DND-41 (cell line): ENCODE measurements at regions not wholly inside any gene's neighbourhood (a gene's known extent, or its start where the extent isn't known, plus 50 kb on each side); places are given as distances from the start of the nearest gene placed in this dataset.

Source experiments
- ATAC-seq: fragments of 200-7000 bp; cut with Tn5 transposase; 3 replicates; pipeline ENCODE4 v1.9.1; 2021; ENCODE audit warnings: low read depth; ENCODE audit not compliant: insufficient read depth
- DNase-seq: peaks from one replicate; pipeline ENCODE4 v3.0.0-alpha.2; 2020
- H2AFZ ChIP-seq: 2 replicates; pipeline ENCODE4 v1.6.0; 2012; ENCODE audit warnings: low read depth, low read length
- H3K27ac ChIP-seq: 2 replicates; pipeline ENCODE4 v1.5.1; 2012; ENCODE audit warnings: low read length, inconsistent platforms
- H3K27me3 ChIP-seq: fragments of 200-600 bp; sonication (generic); 2 replicates; pipeline ENCODE4 v1.6.0; 2012; ENCODE audit warnings: low read length, mild to moderate bottlenecking, inconsistent platforms; ENCODE audit not compliant: insufficient read depth, poor library complexity
- H3K36me3 ChIP-seq: 2 replicates; pipeline ENCODE4 v1.5.1; 2012; ENCODE audit warnings: low read length, inconsistent platforms; ENCODE audit not compliant: insufficient read depth
- H3K4me1 ChIP-seq: 2 replicates; pipeline ENCODE4 v1.5.1; 2012; ENCODE audit warnings: mild to moderate bottlenecking, low read length; ENCODE audit not compliant: insufficient read depth
- H3K4me2 ChIP-seq: 2 replicates; pipeline ENCODE4 v1.6.0; 2012; ENCODE audit warnings: mild to moderate bottlenecking, moderate library complexity, low read length, inconsistent platforms; ENCODE audit not compliant: insufficient read depth
- H3K4me3 ChIP-seq, 2 experiments: fragments of 200-600 bp in 1 of 2; shearing (Covaris generic) in 1 of 2; 2 replicates each; pipeline ENCODE4 v1.5.1; 2012 to 2016; ENCODE audit warnings: inconsistent platforms in 2 of 2, low read length in 2 of 2, mild to moderate bottlenecking in 2 of 2, low read depth in 1 of 2, moderate library complexity in 1 of 2
- H3K79me2 ChIP-seq: 2 replicates; pipeline ENCODE4 v1.6.0; 2012; ENCODE audit warnings: low read length, inconsistent platforms; ENCODE audit not compliant: insufficient read depth
- H3K9ac ChIP-seq: 2 replicates; pipeline ENCODE4 v1.6.0; 2012; ENCODE audit warnings: low read depth, mild to moderate bottlenecking, inconsistent platforms, low read length, moderate library complexity
- H3K9me3 ChIP-seq: 2 replicates; pipeline ENCODE4 v1.5.1; 2012; ENCODE audit warnings: low read length, moderate library complexity, mild to moderate bottlenecking, inconsistent platforms; ENCODE audit not compliant: insufficient read depth, severe bottlenecking
- H4K20me1 ChIP-seq: 2 replicates; pipeline ENCODE4 v1.6.0; 2012; ENCODE audit warnings: low read length; ENCODE audit not compliant: insufficient read depth
- EZH2 ChIP-seq: IDR thresholded peaks from 3 replicates; pipeline ENCODE4 v1.6.1; 2012; ENCODE audit warnings: borderline replicate concordance, low read depth, mild to moderate bottlenecking, moderate library complexity, low read length, inconsistent platforms; ENCODE audit not compliant: severe bottlenecking
- TF ChIP-seq, protein P1 (sequence below): IDR thresholded peaks from 2 replicates; pipeline ENCODE4 v1.5.1; 2012; ENCODE audit warnings: borderline replicate concordance, low read length, moderate library complexity, mild to moderate bottlenecking; ENCODE audit not compliant: poor library complexity, severe bottlenecking; ENCODE audit errors: extremely low read depth

DNA sequence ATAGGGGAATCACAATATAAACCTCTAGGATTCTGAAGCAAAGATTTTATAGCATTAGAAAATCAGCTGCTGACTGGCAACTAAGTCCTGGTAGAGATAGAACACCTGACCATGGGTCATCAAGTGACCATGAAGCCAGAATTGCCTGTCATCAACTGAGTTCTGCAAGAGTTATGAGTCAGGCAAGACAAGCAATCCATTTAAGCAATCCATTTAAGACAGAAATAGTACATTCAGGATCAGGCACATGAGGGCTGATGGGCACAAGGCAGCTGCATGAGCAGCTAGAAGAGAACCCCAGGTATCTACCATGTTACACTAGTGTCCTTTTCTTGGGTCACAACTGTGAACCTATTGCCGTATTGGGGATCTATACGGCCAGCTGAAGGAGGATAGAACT is 98.9 kb downstream of the SPRY1 start:
- ATAC-seq: no peak

DNA sequence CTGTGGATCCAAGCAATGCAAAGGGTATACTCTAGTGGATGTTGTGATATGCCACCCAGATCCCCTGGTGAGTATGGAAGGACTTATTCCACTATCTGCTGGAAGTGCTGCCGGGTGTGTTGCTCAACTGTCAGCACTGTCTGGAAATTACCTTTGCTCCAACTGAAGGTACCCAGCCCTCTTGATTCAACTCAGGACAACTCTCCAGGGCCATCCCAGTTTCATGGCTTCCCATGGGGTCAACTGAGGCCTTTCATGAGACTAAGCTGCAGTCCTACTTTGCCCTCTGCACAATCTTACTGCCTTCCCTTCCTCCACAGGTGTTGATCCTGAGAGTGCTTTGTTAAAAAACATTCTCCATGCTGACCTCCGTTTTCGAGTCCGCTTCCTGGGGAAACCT is 99.8 kb downstream of the SPRY1 start:
- Histone ChIP-seq H3K9me3 (no peaks in the 10 kb centered on the region), H3K4me3 (no peak overlapping the region), H4K20me1 (no peaks in the 10 kb centered on the region), H3K4me2 (no peak overlapping the region), H3K79me2 (no peaks in the 10 kb centered on the region), H3K4me1 (no peaks in the 10 kb centered on the region), H3K27ac (no peak overlapping the region), H3K36me3 (no peaks in the 10 kb centered on the region), H3K27me3 (no peaks in the 10 kb centered on the region), H2AFZ (no peak overlapping the region), H3K9ac (no peak overlapping the region)
- DNase-seq: no peak
- ATAC-seq: no peak
- TF ChIP-seq, protein P1, sequence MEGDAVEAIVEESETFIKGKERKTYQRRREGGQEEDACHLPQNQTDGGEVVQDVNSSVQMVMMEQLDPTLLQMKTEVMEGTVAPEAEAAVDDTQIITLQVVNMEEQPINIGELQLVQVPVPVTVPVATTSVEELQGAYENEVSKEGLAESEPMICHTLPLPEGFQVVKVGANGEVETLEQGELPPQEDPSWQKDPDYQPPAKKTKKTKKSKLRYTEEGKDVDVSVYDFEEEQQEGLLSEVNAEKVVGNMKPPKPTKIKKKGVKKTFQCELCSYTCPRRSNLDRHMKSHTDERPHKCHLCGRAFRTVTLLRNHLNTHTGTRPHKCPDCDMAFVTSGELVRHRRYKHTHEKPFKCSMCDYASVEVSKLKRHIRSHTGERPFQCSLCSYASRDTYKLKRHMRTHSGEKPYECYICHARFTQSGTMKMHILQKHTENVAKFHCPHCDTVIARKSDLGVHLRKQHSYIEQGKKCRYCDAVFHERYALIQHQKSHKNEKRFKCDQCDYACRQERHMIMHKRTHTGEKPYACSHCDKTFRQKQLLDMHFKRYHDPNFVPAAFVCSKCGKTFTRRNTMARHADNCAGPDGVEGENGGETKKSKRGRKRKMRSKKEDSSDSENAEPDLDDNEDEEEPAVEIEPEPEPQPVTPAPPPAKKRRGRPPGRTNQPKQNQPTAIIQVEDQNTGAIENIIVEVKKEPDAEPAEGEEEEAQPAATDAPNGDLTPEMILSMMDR: no peak
- TF ChIP-seq EZH2: no peak

More for the DNA sequence above, 98.9 kb downstream of the SPRY1 start:
- no peak overlapping the region for H3K4me2 ChIP-seq
- H3K27me3 ChIP-seq: no peaks in the 10 kb centered on the region
- DNase-seq: no peak
- H3K4me3 ChIP-seq: no peak overlapping the region
- H3K79me2 ChIP-seq: no peaks in the 10 kb centered on the region
- H3K27ac ChIP-seq: no peak overlapping the region
- no peaks in the 10 kb centered on the region for H3K36me3 ChIP-seq
- H2AFZ ChIP-seq: no peak overlapping the region
- H3K9me3 ChIP-seq: no peaks in the 10 kb centered on the region
- no peak overlapping the region for H3K9ac ChIP-seq
- H3K4me1 ChIP-seq: no peaks in the 10 kb centered on the region
- no peaks in the 10 kb centered on the region for H4K20me1 ChIP-seq
- TF ChIP-seq, protein P1: no peak
- no peak for TF ChIP-seq EZH2

DNA sequence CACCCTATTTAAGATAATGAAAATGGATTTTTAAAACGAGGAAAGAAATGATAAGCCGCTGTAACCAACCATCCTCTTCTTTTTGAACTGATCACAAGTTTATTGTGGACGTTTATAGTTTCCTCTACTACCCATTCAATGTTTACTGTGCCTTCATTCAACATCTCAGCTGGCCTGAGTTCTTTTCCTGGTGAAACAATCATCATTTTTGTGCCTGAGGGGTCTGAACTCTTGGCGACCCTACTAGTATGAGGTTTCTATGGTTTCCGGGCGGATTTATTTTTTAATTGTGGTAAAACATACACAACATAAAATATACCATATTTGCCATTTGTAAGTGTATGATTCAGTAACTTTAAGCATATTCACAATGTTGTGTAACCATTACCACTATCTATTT is 100.7 kb downstream of the SPRY1 start:
- Histone ChIP-seq H3K4me1 (no peaks in the 10 kb centered on the region), H3K27me3 (no peaks in the 10 kb centered on the region), H3K4me3 (no peak overlapping the region), H3K4me2 (no peak overlapping the region), H3K9ac (no peak overlapping the region), H4K20me1 (no peaks in the 10 kb centered on the region), H3K9me3 (no peaks in the 10 kb centered on the region), H3K79me2 (no peaks in the 10 kb centered on the region), H3K27ac (no peak overlapping the region), H3K36me3 (no peaks in the 10 kb centered on the region), H2AFZ (no peak overlapping the region)
- ATAC-seq (no peak), DNase-seq (no peak)
- TF ChIP-seq, protein P1: no peak

DNA sequence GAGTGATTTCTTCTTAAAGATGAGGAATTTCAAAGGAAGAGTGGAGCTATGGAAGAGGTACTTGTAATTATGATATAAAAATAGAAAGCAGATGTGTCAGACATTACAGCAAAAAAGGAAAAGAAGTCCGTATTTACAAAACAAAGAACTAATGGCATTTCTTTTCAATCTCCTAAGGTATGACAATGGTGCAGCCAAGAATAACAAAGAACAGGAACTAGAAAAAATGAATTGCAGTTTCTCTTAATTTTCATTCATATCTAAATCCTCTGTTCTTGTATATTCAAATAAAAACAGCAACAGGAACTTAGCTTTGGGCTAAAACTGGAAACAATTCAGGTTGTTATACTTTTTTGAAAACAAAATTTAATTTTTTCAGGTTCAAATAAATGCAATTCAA is 105.1 kb downstream of the SPRY1 start:
- no peaks in the 10 kb centered on the region for H4K20me1 ChIP-seq
- no peaks in the 10 kb centered on the region for H3K4me1 ChIP-seq
- no peak overlapping the region for H3K27ac ChIP-seq
- H3K36me3 ChIP-seq: no peaks in the 10 kb centered on the region
- H3K27me3 ChIP-seq: no peaks in the 10 kb centered on the region
- DNase-seq (no peak), ATAC-seq (no peak)
- no peak overlapping the region for H3K4me2 ChIP-seq
- H3K79me2 ChIP-seq: no peaks in the 10 kb centered on the region
- no peaks in the 10 kb centered on the region for H3K9me3 ChIP-seq
- no peak overlapping the region for H2AFZ ChIP-seq
- no peak overlapping the region for H3K9ac ChIP-seq
- no peak for TF ChIP-seq EZH2
- TF ChIP-seq, protein P1: no peak
- H3K4me3 ChIP-seq: no peak overlapping the region
